Spleen (tissue), 11 donors: ENCODE measurements at regions not wholly inside any gene's neighbourhood (a gene's known extent, or its start where the extent isn't known, plus 50 kb on each side); places are given as distances from the start of the nearest gene placed in this dataset.

Source experiments
- DNase-seq: peaks from one replicate; pipeline ENCODE4 v3.0.0-alpha.2; 2020
- H3K27ac ChIP-seq, 8 donors: fragments of 200-600 bp; sonication (generic) in 7 of 8; 1 replicate in 4 of 8; 2 replicates in 4 of 8; pipeline versions ENCODE4 v1.5.0 to v1.8.0; 2016 to 2021; ENCODE audit warnings: inconsistent platforms in 4 of 8, mild to moderate bottlenecking in 4 of 8, moderate library complexity in 1 of 8
- H3K27me3 ChIP-seq, 7 donors: fragments of 200-600 bp; sonication (generic) in 6 of 7; replicated peaks in 1 of 7; 1 replicate in 4 of 7; 2 replicates in 3 of 7; pipeline versions ENCODE4 v1.5.0 to v1.8.0; 2016 to 2021; ENCODE audit warnings: inconsistent platforms in 3 of 7, mild to moderate bottlenecking in 1 of 7
- H3K36me3 ChIP-seq, 6 donors: fragments of 200-600 bp; sonication (generic) in 5 of 6; 1 replicate in 4 of 6; 2 replicates in 2 of 6; pipeline versions ENCODE4 v1.5.0 to v1.8.0; 2016 to 2021; ENCODE audit warnings: inconsistent platforms in 2 of 6
- H3K4me1 ChIP-seq, 6 donors: fragments of 200-600 bp; sonication (generic) in 5 of 6; 1 replicate in 3 of 6; 2 replicates in 3 of 6; pipeline versions ENCODE4 v1.5.0 to v1.8.0; 2016 to 2021; ENCODE audit warnings: inconsistent platforms in 3 of 6
- H3K4me3 ChIP-seq, 8 donors: fragments of 200-600 bp; sonication (generic) in 7 of 8; 1 replicate in 4 of 8; 2 replicates in 4 of 8; pipeline versions ENCODE4 v1.5.0 to v1.8.0; 2016 to 2021; ENCODE audit warnings: inconsistent platforms in 4 of 8, mild to moderate bottlenecking in 4 of 8, moderate library complexity in 2 of 8
- H3K9me3 ChIP-seq, 8 donors: fragments of 200-600 bp; sonication (generic) in 7 of 8; 1 replicate in 4 of 8; 2 replicates in 4 of 8; pipeline versions ENCODE4 v1.5.0 to v1.8.0; 2016 to 2021; ENCODE audit warnings: inconsistent platforms in 4 of 8
- POLR2A ChIP-seq, 3 donors: fragments of 450-650 bp; IDR thresholded peaks; one replicate each; pipeline ENCODE4 v1.5.1; 2017; ENCODE audit warnings: antibody characterized with exemption in 3 of 3, mild to moderate bottlenecking in 1 of 3
- POLR2AphosphoS5 ChIP-seq, 3 donors: sonication (generic); formaldehyde crosslinking; IDR thresholded peaks; one replicate each; pipeline ENCODE4 v1.5.1; 2017; ENCODE audit warnings: antibody characterized with exemption in 3 of 3
- WGBS, 5 donors: extraction: QIAGEN DNeasy Blood & Tissue Kit in 3 of 5; methylation state at CpG; one replicate each; pipeline versions ENCODE4 v1.1.5 to v1.1.7; 2013 to 2018; 5-methylcytosine and 5-hydroxymethylcytosine counted together
- intact Hi-C: fragments of 100-400 bp; cut with DNase I; formaldehyde crosslinking; loops from one replicate; pipeline ENCODE4 v1.15.0; 2023; ENCODE audit warnings: low total_unique reads
- TF ChIP-seq, protein P1 (sequence below), 11 experiments: fragments of 200-600 bp in 7 of 11; fragments of 450-650 bp in 4 of 11; sonication (generic) in 4 of 11; IDR thresholded peaks in 8 of 11; conservative IDR thresholded peaks in 3 of 11; 1 replicate in 7 of 11; 2 replicates in 4 of 11; pipeline versions ENCODE4 v1.4.0 to v1.8.0; 2016 to 2021; ENCODE audit warnings: antibody characterized with exemption in 11 of 11, inconsistent platforms in 4 of 11, mild to moderate bottlenecking in 1 of 11
- donor health status: healthy with polysubstance abuse.
- donor health status: DM: no; HTN: no; CAD: no; lungs with moderate emphysema.
- donor health status: DM: no; HTN: no; CAD: no.
- donor health status: Bipolar disorder and iron deficiency.
- donor health status: healthy.
- donor health status: DM: no; HTN: no; CAD: no.
- donor health status: DM: yes; HTN: yes; CAD: no.

DNA sequence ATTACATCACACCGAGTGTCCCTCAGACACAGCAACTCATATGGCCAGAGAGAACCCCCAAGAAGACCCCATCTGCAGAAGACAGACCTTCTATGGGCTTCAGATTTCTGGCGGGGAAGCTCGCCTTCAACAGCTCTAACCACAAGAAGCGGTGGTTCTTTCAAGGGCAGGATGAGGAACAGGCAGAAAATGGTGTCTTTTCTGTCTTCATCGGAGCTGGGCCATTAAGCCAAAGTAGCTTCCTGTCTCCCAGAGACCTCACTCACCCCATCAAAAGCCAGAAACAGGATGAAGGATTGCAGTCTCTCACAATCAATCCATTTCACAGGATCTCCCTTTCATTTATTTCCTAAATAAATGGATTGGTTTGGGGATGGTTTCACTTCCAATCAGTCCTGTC lies 149.1 kb downstream of the HERPUD2 start:
- DNase-seq, result no peak
- no peak overlapping the region for H3K4me3 ChIP-seq
- H3K4me1 ChIP-seq, result no peaks in the 10 kb centered on the region
- no peaks in the 10 kb centered on the region for H3K9me3 ChIP-seq
- H3K36me3 ChIP-seq, result no peaks in the 10 kb centered on the region
- intact Hi-C loops, result no loop called here
- H3K27me3 ChIP-seq, result no peaks in the 10 kb centered on the region
- no peak overlapping the region for H3K27ac ChIP-seq
- WGBS, 5 donors, result 38 to 58% (median 46%) methylated on average over 5 of the region's 5 CpGs
- TF ChIP-seq, protein P1, sequence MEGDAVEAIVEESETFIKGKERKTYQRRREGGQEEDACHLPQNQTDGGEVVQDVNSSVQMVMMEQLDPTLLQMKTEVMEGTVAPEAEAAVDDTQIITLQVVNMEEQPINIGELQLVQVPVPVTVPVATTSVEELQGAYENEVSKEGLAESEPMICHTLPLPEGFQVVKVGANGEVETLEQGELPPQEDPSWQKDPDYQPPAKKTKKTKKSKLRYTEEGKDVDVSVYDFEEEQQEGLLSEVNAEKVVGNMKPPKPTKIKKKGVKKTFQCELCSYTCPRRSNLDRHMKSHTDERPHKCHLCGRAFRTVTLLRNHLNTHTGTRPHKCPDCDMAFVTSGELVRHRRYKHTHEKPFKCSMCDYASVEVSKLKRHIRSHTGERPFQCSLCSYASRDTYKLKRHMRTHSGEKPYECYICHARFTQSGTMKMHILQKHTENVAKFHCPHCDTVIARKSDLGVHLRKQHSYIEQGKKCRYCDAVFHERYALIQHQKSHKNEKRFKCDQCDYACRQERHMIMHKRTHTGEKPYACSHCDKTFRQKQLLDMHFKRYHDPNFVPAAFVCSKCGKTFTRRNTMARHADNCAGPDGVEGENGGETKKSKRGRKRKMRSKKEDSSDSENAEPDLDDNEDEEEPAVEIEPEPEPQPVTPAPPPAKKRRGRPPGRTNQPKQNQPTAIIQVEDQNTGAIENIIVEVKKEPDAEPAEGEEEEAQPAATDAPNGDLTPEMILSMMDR (IDR thresholded peaks at IDR 0.05 in 8 of 11, conservative IDR thresholded peaks at IDR 0.05 in 3 of 11), result no peak
- TF ChIP-seq POLR2AphosphoS5 (IDR thresholded peaks at IDR 0.05) (no peak), POLR2A (IDR thresholded peaks at IDR 0.05) (no peak)

DNA sequence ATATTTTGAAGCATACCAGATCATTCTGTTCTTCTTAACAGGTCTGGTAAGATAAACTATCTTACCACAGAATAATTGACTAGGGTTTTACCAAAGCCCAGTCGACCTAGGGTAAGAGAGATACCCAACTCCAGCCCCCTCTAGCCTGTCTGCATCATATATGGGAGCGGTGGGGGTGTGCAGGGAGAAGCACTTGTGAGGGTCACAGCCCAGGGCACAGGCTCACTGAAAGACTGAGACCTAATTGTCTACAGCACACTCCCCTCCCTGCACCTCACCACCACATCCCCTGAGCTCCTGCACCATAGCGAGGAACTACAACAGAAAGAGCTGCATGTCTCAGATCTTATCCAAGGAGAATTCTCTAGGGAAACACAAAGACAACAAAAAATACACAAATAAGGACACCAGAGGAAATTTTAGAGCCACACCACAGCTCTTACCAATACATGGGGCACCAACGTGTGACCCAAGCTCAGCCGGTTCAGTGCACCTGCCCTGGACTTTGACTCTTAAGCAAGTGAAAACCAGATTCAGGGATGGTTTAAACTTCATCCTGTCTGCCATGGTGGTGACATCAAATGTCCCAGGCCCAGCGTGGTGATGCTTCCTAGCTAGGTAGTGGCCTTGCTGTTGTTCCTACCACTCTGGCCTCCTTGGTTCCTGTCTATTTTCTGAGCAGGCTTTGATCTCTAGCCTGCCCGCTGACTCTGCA lies 150.8 kb downstream of the HERPUD2 start:
- no peak overlapping the region for H3K4me3 ChIP-seq
- intact Hi-C loops, result no loop called here
- no peak overlapping the region for H3K27ac ChIP-seq
- no peaks in the 10 kb centered on the region for H3K4me1 ChIP-seq
- no peaks in the 10 kb centered on the region for H3K9me3 ChIP-seq
- TF ChIP-seq POLR2A (IDR thresholded peaks at IDR 0.05), result no peak
- TF ChIP-seq POLR2AphosphoS5 (IDR thresholded peaks at IDR 0.05), result no peak
- TF ChIP-seq, protein P1 (IDR thresholded peaks at IDR 0.05 in 8 of 11, conservative IDR thresholded peaks at IDR 0.05 in 3 of 11), result no peak
- DNase-seq, result no peak
- no peaks in the 10 kb centered on the region for H3K36me3 ChIP-seq
- no peaks in the 10 kb centered on the region for H3K27me3 ChIP-seq
- WGBS, 5 donors, result 78 to 86% (median 81%) methylated on average over 7 of the region's 7 CpGs

DNA sequence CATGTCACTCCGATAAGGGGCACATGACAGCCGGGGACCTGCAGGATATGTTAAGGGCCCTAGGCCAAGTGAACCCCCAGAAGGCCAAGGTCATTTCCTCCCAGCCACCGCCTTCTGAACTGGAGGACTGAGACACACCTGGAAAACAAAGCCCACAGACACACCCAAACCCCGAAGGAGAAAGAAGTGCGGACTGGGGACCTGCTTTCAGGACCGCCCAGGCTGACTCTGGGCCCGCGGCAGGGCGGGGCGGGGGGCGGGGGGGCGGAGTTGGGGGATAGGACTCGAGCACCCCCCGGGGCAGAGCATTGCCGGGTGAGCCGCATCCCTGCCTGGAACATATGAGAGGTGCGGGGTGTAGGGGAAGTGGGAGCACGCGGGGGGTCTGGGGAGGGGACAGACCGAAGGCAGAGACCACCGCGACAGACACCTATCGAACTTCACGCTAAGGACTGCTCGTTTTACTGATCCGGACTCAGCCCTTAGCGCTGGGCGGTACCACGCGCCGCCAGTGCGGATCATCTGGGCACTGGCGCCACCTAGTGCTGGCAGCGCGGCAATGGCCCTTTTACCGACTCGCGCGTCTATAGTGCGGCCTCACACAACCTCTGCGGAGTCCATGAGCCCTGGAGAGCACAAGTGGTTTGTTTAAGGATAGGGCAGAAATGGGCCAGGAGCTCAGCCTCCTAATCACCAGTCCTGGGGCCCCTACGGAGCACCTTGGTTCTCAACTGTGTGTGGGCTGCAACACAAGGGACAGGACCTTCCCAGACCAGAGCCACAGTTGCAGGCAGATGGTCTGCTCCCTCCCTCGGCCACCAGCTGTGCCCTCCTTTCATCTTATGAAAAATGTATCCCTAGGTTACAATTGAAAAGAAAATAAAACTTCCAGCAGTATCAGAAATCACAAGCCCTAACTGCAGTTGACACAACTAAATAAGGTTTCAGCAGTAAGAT lies 157.6 kb downstream of the HERPUD2 start:
- TF ChIP-seq POLR2AphosphoS5 (IDR thresholded peaks at IDR 0.05) (peak in 2 of 3 donors; percentile 45 to 63), POLR2A (IDR thresholded peaks at IDR 0.05) (no peak)
- TF ChIP-seq, protein P1 (IDR thresholded peaks at IDR 0.05 in 8 of 11, conservative IDR thresholded peaks at IDR 0.05 in 3 of 11), result peak; percentile 55 to 96 (median 89)
- Histone ChIP-seq H3K27ac (no peak overlapping the region), H3K9me3 (no peaks in the 10 kb centered on the region), H3K27me3 (peaks cover 0 to 12% (median 0%) of the 10 kb centered on the region in 7 donors), H3K36me3 (no peaks in the 10 kb centered on the region), H3K4me3 (peak overlapping the region in 7 of 8 donors; percentile 6 to 66 (median 38)), H3K4me1 (peaks cover 0 to 10% (median 3%) of the 10 kb centered on the region in 6 donors)
- DNase-seq, result peak; percentile 93
- intact Hi-C loops, result loop anchor here (5.0 to 10.0 kb wide), 3 partner anchors 113 to 715 kb away; no protein-coding TSS in a partner anchor
- 6 to 9% (median 6%) methylated on average over 25 to 43 of the region's 43 CpGs for WGBS, 5 donors
